ENCODE measurements at regions not wholly inside any gene's neighbourhood (a gene's known extent, or its start where the extent isn't known, plus 50 kb on each side); places are given as distances from the start of the nearest gene placed in this dataset.

DNA sequence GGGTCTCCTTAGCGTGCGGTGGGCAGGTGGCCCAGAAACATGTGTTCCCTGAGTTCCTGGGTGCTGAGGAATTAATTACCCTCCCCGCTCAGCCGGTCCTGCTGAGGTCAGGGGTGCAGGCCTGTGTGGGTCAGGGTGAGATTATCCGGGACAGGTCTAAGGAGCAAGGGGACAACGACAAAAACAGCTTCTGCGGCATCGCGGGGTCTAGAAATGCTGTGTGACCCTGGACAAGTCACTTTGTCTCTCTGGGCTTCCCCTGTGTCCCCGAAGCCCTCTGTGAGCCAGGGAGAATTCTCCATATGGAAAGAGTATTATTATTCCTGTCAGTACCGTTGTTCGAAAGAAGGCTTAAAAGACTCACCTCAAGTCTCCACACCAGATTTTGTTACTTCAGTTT, 186.1 kb downstream of the MN1 start:
- DNase-seq = no peak

DNA sequence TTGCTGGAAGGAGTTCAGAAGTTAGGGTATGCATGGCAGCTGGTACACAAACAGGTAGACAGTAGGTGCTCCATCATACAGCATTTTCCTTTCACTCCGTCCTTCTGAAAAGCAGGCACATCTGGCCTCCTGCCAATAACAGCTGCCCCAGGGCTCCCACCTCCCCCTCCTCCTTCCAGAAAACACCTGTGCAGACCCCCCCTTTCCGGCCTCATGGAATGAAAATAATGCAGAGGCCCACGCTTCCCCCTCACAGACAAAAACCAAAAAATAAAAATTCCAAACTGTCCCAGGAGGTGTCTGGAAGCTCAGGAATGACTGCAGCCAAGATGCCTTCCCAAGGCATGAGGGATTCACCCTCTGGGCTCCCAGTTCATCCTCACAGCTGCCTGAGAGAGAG, 185.5 kb downstream of the MN1 start:
- DNase-seq = peak; percentile 11

GRCh38 chr22:27617214-27617881, 184.2 kb downstream of the MN1 start:
- DNase-seq = no peak

DNA sequence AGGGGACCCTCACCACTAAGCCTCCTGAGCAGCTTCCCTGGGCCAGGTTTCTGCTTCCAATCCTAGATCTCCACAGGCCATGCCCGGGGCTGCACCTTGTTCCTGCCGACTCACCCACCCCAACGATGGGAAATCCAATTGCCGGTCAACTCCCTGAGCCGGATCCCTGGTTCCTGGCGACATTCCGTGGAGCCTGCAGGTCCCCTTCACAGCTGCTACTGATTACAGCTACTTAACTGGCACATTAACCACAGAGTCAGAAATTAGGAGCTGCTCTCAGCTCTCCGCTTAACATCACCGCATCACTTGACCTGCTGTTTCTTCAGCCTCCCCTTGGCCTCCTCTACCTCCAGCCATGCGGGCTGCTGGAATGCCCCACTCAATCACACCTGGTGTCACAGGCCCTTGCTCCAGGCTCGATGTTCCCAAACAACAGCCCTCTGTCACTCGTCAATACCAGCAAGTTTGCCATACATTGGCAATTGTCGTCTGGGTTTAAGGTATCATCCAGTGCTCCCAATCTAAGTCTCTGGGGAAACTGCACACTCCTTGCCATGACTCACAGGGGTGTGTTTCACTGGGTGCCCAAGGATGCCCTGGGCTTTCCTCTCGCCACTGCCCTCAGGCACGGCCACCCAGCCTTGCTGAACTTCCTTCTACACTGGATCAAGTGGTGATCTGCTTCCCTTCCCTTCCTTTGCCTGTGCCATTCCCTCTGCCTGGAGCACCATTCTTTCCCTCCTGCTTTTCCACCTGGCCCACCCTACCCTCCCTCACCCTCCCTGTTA, 181.0 kb downstream of the MN1 start:
- no peak for DNase-seq

DNA sequence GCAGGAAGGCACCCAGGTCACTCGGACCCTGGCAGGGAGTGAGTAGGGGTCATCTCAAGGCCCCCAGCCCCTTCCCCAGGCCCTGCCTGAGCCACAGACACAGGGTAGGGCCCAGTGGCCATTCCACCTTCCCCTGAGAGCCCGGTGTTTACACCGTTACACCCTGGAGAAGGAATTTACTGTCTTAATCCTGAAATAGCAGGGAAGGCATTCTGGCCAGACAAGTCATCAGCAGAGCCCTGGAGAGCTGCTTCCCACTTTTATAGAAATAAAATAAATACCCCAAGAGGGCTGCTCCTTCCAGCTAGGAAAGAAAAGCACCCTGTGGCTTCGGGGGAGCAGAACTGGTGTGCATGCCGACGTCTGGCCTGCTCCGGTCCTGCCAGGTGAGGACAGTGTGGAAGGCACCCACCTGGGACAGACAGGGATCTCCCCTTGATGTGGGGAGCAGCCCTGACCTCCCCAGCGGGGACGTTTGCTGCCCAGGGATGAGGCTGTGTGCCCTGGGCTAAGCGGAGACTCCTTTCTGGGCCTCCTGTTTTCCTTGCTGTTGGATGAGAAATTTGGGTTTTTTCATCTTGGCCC, 180.0 kb downstream of the MN1 start:
- DNase-seq = no peak

- DNase-seq = no peak
Measured at GRCh38 chr22:27624042-27624441, 177.5 kb downstream of the MN1 start.

- no peak for DNase-seq
Measured at GRCh38 chr22:27624705-27625104, 176.9 kb downstream of the MN1 start.

GRCh38 chr22:27625769-27626674, 175.5 kb downstream of the MN1 start:
- no peak for DNase-seq

GRCh38 chr22:27626675-27627443, 174.7 kb downstream of the MN1 start:
- no peak for DNase-seq

DNA sequence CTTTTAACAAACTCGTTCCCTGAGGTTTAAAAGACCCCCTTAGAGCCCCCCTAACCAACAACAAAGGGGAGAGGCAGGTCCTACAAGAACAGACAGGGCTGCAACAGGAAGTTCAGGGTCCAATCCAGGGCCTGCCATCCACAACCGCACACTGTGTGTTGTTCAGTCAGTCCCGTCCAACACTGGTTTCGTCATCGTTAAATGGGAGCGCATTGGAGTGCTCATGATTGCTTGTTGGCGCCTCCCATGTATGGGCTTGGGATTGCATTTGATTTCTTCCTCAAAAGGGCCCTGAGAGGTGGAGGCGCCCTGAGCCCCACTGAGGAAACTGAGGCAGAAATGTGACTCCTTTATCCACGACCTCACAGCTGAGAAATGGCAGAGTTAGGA, 174.1 kb downstream of the MN1 start:
- no peak for DNase-seq

DNA sequence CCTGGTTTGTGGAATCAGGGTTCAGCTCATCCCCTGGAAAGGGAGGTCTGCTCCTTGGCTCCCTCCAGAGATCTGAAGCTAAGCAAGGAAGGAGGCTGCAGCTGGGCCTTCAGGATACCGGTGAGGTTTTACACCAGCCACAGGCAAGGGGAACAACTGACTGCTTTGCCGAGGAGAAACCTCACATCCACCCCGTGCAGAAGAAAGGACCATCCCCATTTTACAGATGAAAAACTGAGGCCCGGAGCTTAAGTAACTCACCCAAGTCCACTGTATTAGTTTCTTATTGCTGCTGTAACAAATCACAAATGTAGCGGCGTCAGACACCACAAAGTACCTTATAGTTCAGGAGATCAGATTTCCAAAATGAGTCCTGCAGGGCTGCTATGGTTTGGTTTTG, 173.7 kb downstream of the MN1 start:
- no peak for DNase-seq

GRCh38 chr22:27628341-27628740, 173.2 kb downstream of the MN1 start:
- DNase-seq = no peak

DNA sequence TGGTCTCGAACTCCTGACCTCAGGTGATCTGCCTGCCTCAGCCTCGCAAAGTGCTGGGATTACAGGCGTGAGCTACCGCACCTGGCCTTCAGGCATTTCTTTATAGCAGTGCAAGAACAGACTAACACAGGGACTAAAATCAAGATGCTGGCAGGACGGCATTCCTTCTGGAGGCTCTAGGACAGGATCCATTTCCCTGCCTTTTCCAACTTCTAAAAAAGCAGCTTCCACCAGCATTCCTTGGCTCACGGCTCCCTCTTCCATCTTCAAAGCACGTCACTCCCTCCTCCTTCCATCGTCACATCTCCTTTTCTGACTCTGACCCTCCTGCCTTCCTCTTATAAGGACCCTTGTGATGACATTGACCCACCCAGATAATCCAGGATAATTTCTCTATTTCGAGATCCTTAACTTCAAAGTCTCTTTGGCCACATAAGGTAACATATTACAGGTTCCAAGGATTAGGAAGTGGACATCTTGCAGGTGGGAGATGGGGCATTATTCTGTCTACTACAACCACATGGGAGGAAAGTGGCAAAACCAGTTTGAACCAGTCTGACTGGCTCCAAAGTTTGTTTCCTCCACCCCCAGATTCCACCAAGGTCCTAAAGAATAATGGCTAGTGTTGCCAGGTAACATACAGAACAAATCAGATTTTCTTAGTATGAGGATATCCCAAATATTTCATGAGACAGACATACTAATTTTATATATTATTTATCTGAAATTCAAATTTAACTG, 172.5 kb downstream of the MN1 start:
- no peak for DNase-seq

GRCh38 chr22:27629908-27630673, 171.5 kb downstream of the MN1 start:
- no peak for DNase-seq

DNA sequence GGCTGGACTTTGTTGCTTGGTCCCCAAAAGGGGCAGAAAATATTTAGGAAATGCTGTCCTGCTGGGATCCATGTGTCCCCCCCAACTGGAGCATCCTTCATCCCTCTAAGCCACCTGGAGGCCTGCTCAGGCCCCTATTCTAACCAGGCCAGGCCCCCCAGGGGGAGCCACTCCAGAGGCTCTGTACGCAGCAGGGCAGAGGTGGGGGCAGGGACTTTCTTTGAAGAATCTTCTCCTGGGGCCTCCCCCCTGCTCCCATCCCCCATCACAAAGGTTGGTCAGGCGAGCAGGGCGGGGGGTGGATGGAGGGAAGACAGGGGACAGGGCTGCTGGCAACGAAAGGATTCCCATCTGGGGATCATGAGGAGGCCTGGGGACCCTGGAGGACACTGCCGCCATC, 170.8 kb downstream of the MN1 start:
- no peak for DNase-seq

GRCh38 chr22:27631641-27632040, 169.9 kb downstream of the MN1 start:
- DNase-seq = no peak

- no peak for DNase-seq
Measured at GRCh38 chr22:27632451-27633295, 168.9 kb downstream of the MN1 start.

GRCh38 chr22:27633296-27633871, 168.2 kb downstream of the MN1 start:
- no peak for DNase-seq

DNA sequence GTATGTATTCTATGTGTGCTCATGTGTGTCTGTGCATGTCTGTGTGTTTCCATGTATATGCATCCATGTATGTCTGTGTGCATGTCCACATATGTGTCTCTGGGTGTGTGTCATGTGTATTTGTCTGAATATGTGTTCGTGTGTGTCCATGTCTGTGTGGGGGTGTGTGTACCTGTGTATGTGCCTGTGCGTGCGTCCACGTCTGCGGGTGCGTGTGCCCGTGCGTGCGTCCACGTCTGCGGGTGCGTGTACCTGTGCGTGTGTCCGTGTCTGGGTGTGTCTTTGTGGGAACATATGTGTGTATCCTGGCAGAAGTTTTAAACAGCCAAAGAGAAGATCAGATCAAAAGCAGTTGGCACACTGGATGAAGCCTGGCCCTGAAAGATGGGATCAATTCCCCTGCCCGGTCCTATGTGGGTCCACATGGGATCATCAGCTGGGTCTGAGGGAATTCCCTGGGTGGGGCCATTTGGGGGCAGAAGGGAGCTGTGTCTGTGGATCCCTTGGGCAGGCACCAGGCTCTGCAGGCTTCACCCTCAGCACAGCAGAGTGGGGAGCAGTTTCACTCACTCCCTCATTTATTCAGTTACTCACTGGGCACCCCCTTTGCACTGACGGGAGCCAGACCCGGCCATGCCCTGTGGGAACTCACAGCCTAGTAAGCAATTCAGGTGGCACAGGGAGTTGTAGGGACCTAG, 167.4 kb downstream of the MN1 start:
- no peak for DNase-seq
